Small intestine (tissue), 7 donors: ENCODE measurements at regions not wholly inside any gene's neighbourhood (a gene's known extent, or its start where the extent isn't known, plus 50 kb on each side); places are given as distances from the start of the nearest gene placed in this dataset.

Experiments used
- DNase-seq, 2 donors: peaks; one replicate each; pipeline versions ENCODE4 v3.0.0 to v3.0.0-alpha.2; 2013
- FAIRE-seq: peaks from 2 replicates; lab custom pipeline; 2012; peaks lifted over from hg19 to GRCh38; lab: Jason Lieb, UNC
- H3K27ac ChIP-seq, 3 donors: one replicate each; pipeline ENCODE4 v1.5.1; 2013; ENCODE audit warnings: low read length in 2 of 3, mild to moderate bottlenecking in 2 of 3, control low read depth in 1 of 3, inconsistent platforms in 1 of 3, low read depth in 1 of 3, moderate library complexity in 1 of 3
- H3K27me3 ChIP-seq, 3 donors: one replicate each; pipeline ENCODE4 v1.6.1; 2013; ENCODE audit warnings: low read length in 3 of 3, inconsistent platforms in 1 of 3; ENCODE audit not compliant: control insufficient read depth in 3 of 3, insufficient read depth in 3 of 3
- H3K36me3 ChIP-seq, 3 donors: one replicate each; pipeline ENCODE4 v1.6.1; 2013; ENCODE audit warnings: low read length in 3 of 3, inconsistent platforms in 1 of 3, low read depth in 1 of 3, mild to moderate bottlenecking in 1 of 3, moderate library complexity in 1 of 3; ENCODE audit not compliant: control insufficient read depth in 3 of 3, insufficient read depth in 2 of 3
- H3K4me1 ChIP-seq, 3 donors: one replicate each; pipeline ENCODE4 v1.6.1; 2013; ENCODE audit warnings: low read length in 2 of 3, inconsistent platforms in 1 of 3, low read depth in 1 of 3, mild to moderate bottlenecking in 1 of 3, moderate library complexity in 1 of 3; ENCODE audit not compliant: control insufficient read depth in 3 of 3, insufficient read depth in 2 of 3
- H3K4me3 ChIP-seq, 3 donors: one replicate each; pipeline ENCODE4 v1.5.1; 2013; ENCODE audit warnings: low read length in 3 of 3, control low read depth in 1 of 3, inconsistent platforms in 1 of 3, low read depth in 1 of 3, mild to moderate bottlenecking in 1 of 3, moderate library complexity in 1 of 3
- H3K9me3 ChIP-seq, 2 donors: one replicate each; pipeline ENCODE4 v1.6.1; 2013; ENCODE audit warnings: low read depth in 1 of 2, low read length in 1 of 2; ENCODE audit not compliant: control insufficient read depth in 2 of 2, insufficient read depth in 1 of 2
- WGBS, 3 donors: extraction: QIAGEN DNeasy Blood & Tissue Kit; methylation state at CpG; one replicate each; pipeline ENCODE4 v1.1.7; 2013; 5-methylcytosine and 5-hydroxymethylcytosine counted together
- donor health status: healthy with polysubstance abuse.
- donor health status: control.
- donor health status: control.
- donor health status: Bipolar disorder and iron deficiency.
- donor health status: healthy.

- FAIRE-seq: no peak
- no peaks in the 10 kb centered on the region for H3K36me3 ChIP-seq
- H3K4me3 ChIP-seq: no peak overlapping the region
- peak in 1 of 2 donors; percentile 54 for DNase-seq
- no peaks in the 10 kb centered on the region for H3K4me1 ChIP-seq
- H3K27ac ChIP-seq: no peak overlapping the region
- WGBS, 3 donors: 57 to 72% (median 62%) methylated on average over 6 of the region's 6 CpGs
- no peaks in the 10 kb centered on the region for H3K27me3 ChIP-seq
- no peaks in the 10 kb centered on the region for H3K9me3 ChIP-seq
Observed at GRCh38 chr12:126907900-126908764, 1358.8 kb upstream of the TMEM132C start.

DNA sequence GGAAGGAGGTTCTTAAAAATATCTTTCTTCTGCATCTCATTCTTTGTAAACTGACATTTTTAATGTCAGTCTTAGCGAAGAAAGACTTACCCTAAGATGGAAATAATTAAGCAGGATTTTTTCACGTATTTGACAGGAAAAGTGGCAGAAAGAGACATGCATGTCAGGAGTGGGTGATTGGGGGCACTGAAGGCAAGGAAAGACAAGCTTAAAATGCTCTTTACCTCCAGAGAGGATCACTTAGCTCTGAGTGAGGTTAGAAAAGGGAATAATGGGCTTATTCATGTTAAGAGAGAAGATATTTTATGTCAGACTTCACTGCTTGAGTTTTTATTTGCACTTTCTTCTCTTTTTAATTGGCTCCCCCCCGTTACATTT, 1358.2 kb upstream of the TMEM132C start:
- no peaks in the 10 kb centered on the region for H3K36me3 ChIP-seq
- 64 to 82% (median 74%) methylated on average over 3 of the region's 3 CpGs for WGBS, 3 donors
- no peak overlapping the region for H3K27ac ChIP-seq
- H3K4me3 ChIP-seq: no peak overlapping the region
- H3K9me3 ChIP-seq: no peaks in the 10 kb centered on the region
- H3K27me3 ChIP-seq: no peaks in the 10 kb centered on the region
- FAIRE-seq (no peak), DNase-seq (no peak)
- H3K4me1 ChIP-seq: no peaks in the 10 kb centered on the region

DNA sequence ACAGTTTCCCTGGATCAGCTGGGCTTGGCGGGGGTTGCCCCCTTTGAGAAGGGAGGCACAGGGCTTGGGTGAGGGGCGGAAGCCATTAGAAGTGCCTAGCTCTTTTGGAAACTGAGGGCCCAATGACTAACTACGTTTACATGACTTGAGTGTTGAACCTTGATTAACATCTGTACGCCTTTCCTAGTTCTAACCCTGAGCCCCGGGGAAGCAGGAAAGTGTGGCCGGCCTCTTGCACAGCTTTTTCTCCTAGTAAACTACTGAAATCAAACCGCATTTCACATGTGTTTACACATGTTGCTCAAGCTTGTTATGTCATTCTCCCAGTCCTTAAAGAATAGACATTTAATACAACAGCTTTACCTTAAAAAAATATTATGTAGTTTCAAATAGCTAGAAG, 1356.4 kb upstream of the TMEM132C start:
- 77 to 80% (median 78%) methylated on average over 7 of the region's 7 CpGs for WGBS, 3 donors
- Histone ChIP-seq H3K4me1 (no peaks in the 10 kb centered on the region), H3K27ac (no peak overlapping the region), H3K27me3 (no peaks in the 10 kb centered on the region), H3K4me3 (no peak overlapping the region), H3K36me3 (no peaks in the 10 kb centered on the region), H3K9me3 (no peaks in the 10 kb centered on the region)
- DNase-seq: no peak
- no peak for FAIRE-seq

- H3K27ac ChIP-seq: no peak overlapping the region
- WGBS, 3 donors: 91 to 95% (median 94%) methylated on average over 6 of the region's 6 CpGs
- H3K4me3 ChIP-seq: no peak overlapping the region
- no peaks in the 10 kb centered on the region for H3K27me3 ChIP-seq
- DNase-seq (no peak), FAIRE-seq (no peak)
- H3K4me1 ChIP-seq: no peaks in the 10 kb centered on the region
- no peaks in the 10 kb centered on the region for H3K36me3 ChIP-seq
- no peaks in the 10 kb centered on the region for H3K9me3 ChIP-seq
Observed at GRCh38 chr12:126912111-126912510, 1354.9 kb upstream of the TMEM132C start.

GRCh38 chr12:126914170-126914793, 1352.7 kb upstream of the TMEM132C start:
- DNase-seq (peak; percentile 7 to 66), FAIRE-seq (no peak)
- Histone ChIP-seq H3K4me1 (no peaks in the 10 kb centered on the region), H3K9me3 (no peaks in the 10 kb centered on the region), H3K36me3 (no peaks in the 10 kb centered on the region), H3K27ac (peak overlapping the region in 1 of 3 donors; percentile 22), H3K4me3 (no peak overlapping the region), H3K27me3 (no peaks in the 10 kb centered on the region)
- WGBS, 3 donors: 24 to 51% (median 30%) methylated on average over 5 of the region's 5 CpGs

DNA sequence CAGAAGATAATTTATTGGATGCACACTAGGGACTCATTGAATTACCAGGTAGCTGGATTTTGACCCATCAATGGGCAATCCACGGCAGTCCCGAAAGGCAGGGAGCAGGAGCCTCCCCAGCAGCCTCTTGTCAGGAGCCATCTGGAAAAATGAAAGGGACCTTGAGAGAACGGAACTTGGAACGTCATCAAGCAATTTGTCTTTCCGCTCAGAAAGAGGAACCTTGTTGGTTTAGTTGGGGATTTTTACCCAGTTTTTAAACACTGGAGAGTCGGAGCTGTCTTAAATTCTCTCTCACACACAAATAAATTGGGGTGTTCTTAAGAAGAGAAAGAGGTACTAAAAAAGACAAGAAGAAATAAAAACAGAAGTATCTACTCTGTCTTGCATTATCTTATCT, 1351.7 kb upstream of the TMEM132C start:
- DNase-seq: no peak
- Histone ChIP-seq H3K36me3 (no peaks in the 10 kb centered on the region), H3K9me3 (no peaks in the 10 kb centered on the region), H3K4me1 (no peaks in the 10 kb centered on the region), H3K27ac (no peak overlapping the region), H3K27me3 (no peaks in the 10 kb centered on the region), H3K4me3 (no peak overlapping the region)
- WGBS, 3 donors: 56 to 82% (median 60%) methylated on average over 6 of the region's 6 CpGs
- FAIRE-seq: no peak

- Histone ChIP-seq H3K4me1 (no peaks in the 10 kb centered on the region), H3K4me3 (no peak overlapping the region), H3K36me3 (no peaks in the 10 kb centered on the region), H3K9me3 (no peaks in the 10 kb centered on the region), H3K27me3 (no peaks in the 10 kb centered on the region), H3K27ac (no peak overlapping the region)
- FAIRE-seq (no peak), DNase-seq (peak; percentile 10 to 21)
- WGBS, 3 donors: 60 to 71% (median 69%) methylated on average over 7 of the region's 7 CpGs
Observed at GRCh38 chr12:126926023-126926594, 1340.9 kb upstream of the TMEM132C start.

- Histone ChIP-seq H3K27ac (no peak overlapping the region), H3K9me3 (no peaks in the 10 kb centered on the region), H3K4me3 (no peak overlapping the region), H3K36me3 (no peaks in the 10 kb centered on the region), H3K4me1 (no peaks in the 10 kb centered on the region), H3K27me3 (no peaks in the 10 kb centered on the region)
- FAIRE-seq: no peak
- WGBS, 3 donors: 90 to 92% (median 90%) methylated on average over 13 of the region's 13 CpGs
- DNase-seq: no peak
Observed at GRCh38 chr12:126930234-126930633, 1336.7 kb upstream of the TMEM132C start.
